B cell (primary cell): ENCODE measurements at regions not wholly inside any gene's neighbourhood (a gene's known extent, or its start where the extent isn't known, plus 50 kb on each side); places are given as distances from the start of the nearest gene placed in this dataset.

Experiments
- CTCF ChIP-seq: fragments of 200-600 bp; IDR thresholded peaks from one replicate; pipeline ENCODE4 v1.8.0; 2022; ENCODE audit warnings: antibody characterized with exemption, mild to moderate bottlenecking
- EZH2 ChIP-seq: IDR thresholded peaks from 2 replicates; pipeline ENCODE4 v1.6.1; 2012; ENCODE audit warnings: borderline replicate concordance, low read depth, mild to moderate bottlenecking, moderate library complexity, low read length; ENCODE audit not compliant: insufficient read depth, poor library complexity, severe bottlenecking

- no peak for TF ChIP-seq CTCF
- no peak for TF ChIP-seq EZH2
Observed at GRCh38 chrX:120753413-120754251, 122.0 kb downstream of the CT47B1 start.
